Sciatic nerve (tissue), 2 donors: ENCODE measurements at regions not wholly inside any gene's neighbourhood (a gene's known extent, or its start where the extent isn't known, plus 50 kb on each side); places are given as distances from the start of the nearest gene placed in this dataset.

Experiments used
- ATAC-seq: fragments of 200-7000 bp; cut with Tn5 transposase; one replicate; pipeline ENCODE4 v1.9.1; 2020; ENCODE audit warnings: mild to moderate bottlenecking, moderate library complexity
- DNase-seq: peaks from one replicate; pipeline ENCODE4 v3.0.0-alpha.2; 2020; ENCODE audit warnings: low spot score
- intact Hi-C: fragments of 100-400 bp; cut with DNase I; formaldehyde crosslinking; loops from one replicate; pipeline ENCODE4 v1.14.2; 2022
- donor health status: DM: no; HTN: no; CAD: no.
- donor health status: DM: no; HTN: no; CAD: no.

DNA sequence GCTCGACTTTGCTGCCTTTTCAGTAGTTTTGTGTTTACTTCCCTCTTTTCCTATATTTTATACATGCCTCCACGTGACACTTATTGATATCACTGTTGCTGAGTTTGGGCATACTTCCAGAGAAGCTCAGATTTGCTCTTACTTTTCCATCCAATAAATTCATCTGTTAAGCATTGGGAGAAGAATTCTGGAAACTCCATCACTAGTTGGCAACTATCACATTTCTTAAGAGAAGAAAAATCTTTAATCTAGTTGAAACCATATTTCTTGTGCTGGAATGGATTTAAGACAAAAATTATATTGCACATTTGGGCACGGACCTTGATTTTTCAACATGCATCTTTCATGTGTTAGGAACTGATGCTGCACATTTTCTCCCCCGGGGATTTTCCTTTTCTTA lies 52.6 kb upstream of the CPO start:
- ATAC-seq (no peak), DNase-seq (no peak)
- intact Hi-C loops = no loop called here

DNA sequence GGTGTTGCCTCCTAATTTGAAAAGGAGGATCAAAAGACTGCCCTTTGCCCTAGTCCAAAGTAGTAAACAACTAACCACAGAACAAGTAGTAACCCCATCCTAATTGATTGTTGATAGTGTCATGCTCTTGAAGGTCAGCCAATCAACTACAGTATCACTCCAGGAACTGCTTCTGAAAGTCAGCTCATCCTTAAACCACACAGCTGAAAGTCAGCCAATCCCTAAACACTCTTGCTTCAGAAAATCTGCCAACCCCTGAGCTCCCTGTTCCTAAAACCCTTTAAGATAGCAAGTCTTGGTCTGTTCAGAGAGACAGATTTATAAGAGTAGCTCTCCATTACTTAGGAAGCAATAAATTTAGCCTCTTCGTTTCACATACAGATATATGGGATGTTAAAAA lies 51.6 kb upstream of the CPO start:
- intact Hi-C loops = no loop called here
- DNase-seq = no peak
- peak; percentile 70 for ATAC-seq
